Spleen (tissue), 11 donors: ENCODE measurements at regions not wholly inside any gene's neighbourhood (a gene's known extent, or its start where the extent isn't known, plus 50 kb on each side); places are given as distances from the start of the nearest gene placed in this dataset.
"Not testable (repeated sequence)": the region's sequence is repeated elsewhere in the genome, so short reads cannot be mapped to it uniquely, and the experiment has no call there.

ENCODE experiments used
- DNase-seq: peaks from one replicate; pipeline ENCODE4 v3.0.0-alpha.2; 2020
- H3K27ac ChIP-seq, 8 donors: fragments of 200-600 bp; sonication (generic) in 7 of 8; 1 replicate in 4 of 8; 2 replicates in 4 of 8; pipeline versions ENCODE4 v1.5.0 to v1.8.0; 2016 to 2021; ENCODE audit warnings: inconsistent platforms in 4 of 8, mild to moderate bottlenecking in 4 of 8, moderate library complexity in 1 of 8
- H3K27me3 ChIP-seq, 7 donors: fragments of 200-600 bp; sonication (generic) in 6 of 7; replicated peaks in 1 of 7; 1 replicate in 4 of 7; 2 replicates in 3 of 7; pipeline versions ENCODE4 v1.5.0 to v1.8.0; 2016 to 2021; ENCODE audit warnings: inconsistent platforms in 3 of 7, mild to moderate bottlenecking in 1 of 7
- H3K36me3 ChIP-seq, 6 donors: fragments of 200-600 bp; sonication (generic) in 5 of 6; 1 replicate in 4 of 6; 2 replicates in 2 of 6; pipeline versions ENCODE4 v1.5.0 to v1.8.0; 2016 to 2021; ENCODE audit warnings: inconsistent platforms in 2 of 6
- H3K4me1 ChIP-seq, 6 donors: fragments of 200-600 bp; sonication (generic) in 5 of 6; 1 replicate in 3 of 6; 2 replicates in 3 of 6; pipeline versions ENCODE4 v1.5.0 to v1.8.0; 2016 to 2021; ENCODE audit warnings: inconsistent platforms in 3 of 6
- H3K4me3 ChIP-seq, 8 donors: fragments of 200-600 bp; sonication (generic) in 7 of 8; 1 replicate in 4 of 8; 2 replicates in 4 of 8; pipeline versions ENCODE4 v1.5.0 to v1.8.0; 2016 to 2021; ENCODE audit warnings: inconsistent platforms in 4 of 8, mild to moderate bottlenecking in 4 of 8, moderate library complexity in 2 of 8
- H3K9me3 ChIP-seq, 8 donors: fragments of 200-600 bp; sonication (generic) in 7 of 8; 1 replicate in 4 of 8; 2 replicates in 4 of 8; pipeline versions ENCODE4 v1.5.0 to v1.8.0; 2016 to 2021; ENCODE audit warnings: inconsistent platforms in 4 of 8
- CTCF ChIP-seq, 11 experiments: fragments of 200-600 bp in 7 of 11; fragments of 450-650 bp in 4 of 11; sonication (generic) in 4 of 11; IDR thresholded peaks in 8 of 11; conservative IDR thresholded peaks in 3 of 11; 1 replicate in 7 of 11; 2 replicates in 4 of 11; pipeline versions ENCODE4 v1.4.0 to v1.8.0; 2016 to 2021; ENCODE audit warnings: antibody characterized with exemption in 11 of 11, inconsistent platforms in 4 of 11, mild to moderate bottlenecking in 1 of 11
- POLR2A ChIP-seq, 3 donors: fragments of 450-650 bp; IDR thresholded peaks; one replicate each; pipeline ENCODE4 v1.5.1; 2017; ENCODE audit warnings: antibody characterized with exemption in 3 of 3, mild to moderate bottlenecking in 1 of 3
- POLR2AphosphoS5 ChIP-seq, 3 donors: sonication (generic); formaldehyde crosslinking; IDR thresholded peaks; one replicate each; pipeline ENCODE4 v1.5.1; 2017; ENCODE audit warnings: antibody characterized with exemption in 3 of 3
- WGBS, 5 donors: extraction: QIAGEN DNeasy Blood & Tissue Kit in 3 of 5; methylation state at CpG; one replicate each; pipeline versions ENCODE4 v1.1.5 to v1.1.7; 2013 to 2018; 5-methylcytosine and 5-hydroxymethylcytosine counted together
- intact Hi-C: fragments of 100-400 bp; cut with DNase I; formaldehyde crosslinking; loops from one replicate; pipeline ENCODE4 v1.15.0; 2023; ENCODE audit warnings: low total_unique reads
- donor health status: healthy with polysubstance abuse.
- donor health status: DM: no; HTN: no; CAD: no; lungs with moderate emphysema.
- donor health status: DM: no; HTN: no; CAD: no.
- donor health status: Bipolar disorder and iron deficiency.
- donor health status: healthy.
- donor health status: DM: no; HTN: no; CAD: no.
- donor health status: DM: yes; HTN: yes; CAD: no.

DNA sequence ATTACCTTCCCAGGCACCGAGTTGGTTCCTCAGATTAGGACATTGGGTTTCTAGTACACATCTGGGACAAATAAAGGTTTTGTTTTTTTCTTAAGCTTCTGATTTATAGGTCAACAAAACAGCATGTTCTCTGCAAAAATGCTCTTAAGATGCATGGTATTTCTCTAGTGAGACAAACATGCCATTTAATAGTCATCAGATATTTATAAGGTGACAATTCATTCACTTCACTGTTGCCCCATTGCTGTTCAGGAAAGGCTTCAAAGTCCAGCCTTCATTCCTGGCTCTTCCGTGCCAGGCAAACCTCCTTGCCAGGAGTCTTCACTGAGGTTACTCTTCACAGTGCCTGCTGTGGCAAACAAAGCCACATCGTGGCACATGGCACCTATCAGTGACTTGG, 156.3 kb upstream of the FNDC3A start:
- intact Hi-C loops: no loop called here
- WGBS, 5 donors: 83 to 97% (median 89%) methylated on average over 3 of the region's 3 CpGs
- Histone ChIP-seq H3K9me3 (no peaks in the 10 kb centered on the region), H3K27me3 (peaks cover 0 to 3% (median 0%) of the 10 kb centered on the region in 7 donors), H3K4me3 (no peak overlapping the region), H3K27ac (no peak overlapping the region), H3K36me3 (no peaks in the 10 kb centered on the region), H3K4me1 (peaks cover 0 to 16% (median 5%) of the 10 kb centered on the region in 6 donors)
- TF ChIP-seq POLR2A (IDR thresholded peaks at IDR 0.05) (no peak), CTCF (IDR thresholded peaks at IDR 0.05 in 8 of 11, conservative IDR thresholded peaks at IDR 0.05 in 3 of 11) (no peak), POLR2AphosphoS5 (IDR thresholded peaks at IDR 0.05) (no peak)
- no peak for DNase-seq

- TF ChIP-seq POLR2AphosphoS5 (IDR thresholded peaks at IDR 0.05) (no peak), POLR2A (IDR thresholded peaks at IDR 0.05) (no peak), CTCF (IDR thresholded peaks at IDR 0.05 in 8 of 11, conservative IDR thresholded peaks at IDR 0.05 in 3 of 11) (no peak)
- Histone ChIP-seq H3K4me1 (peaks cover 0 to 16% (median 5%) of the 10 kb centered on the region in 6 donors), H3K27ac (no peak overlapping the region), H3K9me3 (no peaks in the 10 kb centered on the region), H3K27me3 (peaks cover 0 to 3% (median 0%) of the 10 kb centered on the region in 7 donors), H3K4me3 (no peak overlapping the region), H3K36me3 (no peaks in the 10 kb centered on the region)
- 77 to 85% (median 84%) methylated on average over 4 of the region's 4 CpGs for WGBS, 5 donors
- intact Hi-C loops: no loop called here
- DNase-seq: no peak
These were observed 155.8 kb upstream of the FNDC3A start for GRCh38 chr13:48819899-48820298.

GRCh38 chr13:48823526-48823925, 152.2 kb upstream of the FNDC3A start:
- H3K36me3 ChIP-seq, intact Hi-C loops, DNase-seq, H3K4me3 ChIP-seq, H3K4me1 ChIP-seq, H3K27ac ChIP-seq, H3K27me3 ChIP-seq: not testable (repeated sequence)
- peaks cover 0 to 23% (median 17%) of the 10 kb centered on the region in 8 donors for H3K9me3 ChIP-seq
- WGBS, 5 donors: 93 to 96% (median 95%) methylated on average over 9 of the region's 9 CpGs

- peaks cover 0 to 3% (median 0%) of the 10 kb centered on the region in 7 donors for H3K27me3 ChIP-seq
- no peaks in the 10 kb centered on the region for H3K36me3 ChIP-seq
- H3K4me1 ChIP-seq: peaks cover 0 to 19% (median 12%) of the 10 kb centered on the region in 6 donors
- TF ChIP-seq POLR2A (IDR thresholded peaks at IDR 0.05) (no peak), POLR2AphosphoS5 (IDR thresholded peaks at IDR 0.05) (no peak), CTCF (IDR thresholded peaks at IDR 0.05 in 8 of 11, conservative IDR thresholded peaks at IDR 0.05 in 3 of 11) (no peak)
- 63 to 98% (median 94%) methylated on average over 2 of the region's 2 CpGs for WGBS, 5 donors
- intact Hi-C loops: no loop called here
- no peak overlapping the region for H3K27ac ChIP-seq
- H3K4me3 ChIP-seq: no peak overlapping the region
- H3K9me3 ChIP-seq: peaks cover 0 to 23% (median 17%) of the 10 kb centered on the region in 8 donors
- DNase-seq: no peak
These were observed 149.7 kb upstream of the FNDC3A start for GRCh38 chr13:48826039-48826438.

GRCh38 chr13:48826922-48827454, 148.7 kb upstream of the FNDC3A start:
- Histone ChIP-seq H3K9me3 (peaks cover 0 to 28% (median 19%) of the 10 kb centered on the region in 8 donors), H3K4me1 (peaks cover 0 to 19% (median 12%) of the 10 kb centered on the region in 6 donors)
- H3K27me3 ChIP-seq, H3K36me3 ChIP-seq, H3K27ac ChIP-seq, intact Hi-C loops, H3K4me3 ChIP-seq, DNase-seq: not testable (repeated sequence)
- WGBS, 5 donors: 34 to 61% (median 40%) methylated on average over 2 of the region's 2 CpGs
